ENCODE measurements at regions not wholly inside any gene's neighbourhood (a gene's known extent, or its start where the extent isn't known, plus 50 kb on each side); places are given as distances from the start of the nearest gene placed in this dataset.
A peak's percentile ranks its signal among the peaks of the same experiment; 100 is the strongest.

- Histone ChIP-seq H3K4me1 (peaks cover 7% of the 10 kb centered on the region; the same call in 1 of the 2 replicates), H3K4me3 (ENCODE audit: low read depth, low read length) (no peak overlapping the region), H3K27me3 (replicated peaks; ENCODE audit: control insufficient read depth, insufficient read depth, low read length) (no peaks in the 10 kb centered on the region), H3K9me3 (no peaks in the 10 kb centered on the region), H3K36me3 (ENCODE audit: control insufficient read depth, insufficient read depth, low read length) (no peaks in the 10 kb centered on the region)
- Mint-ChIP-seq H3K4me3 (ENCODE audit: unreplicated experiment) (no peak overlapping the region), H3K36me3 (ENCODE audit: insufficient read depth, unreplicated experiment) (no peaks in the 10 kb centered on the region), H3K27me3 (ENCODE audit: insufficient read depth, unreplicated experiment) (no peaks in the 10 kb centered on the region), H3K9me3 (ENCODE audit: unreplicated experiment) (peaks cover 13% of the 10 kb centered on the region), H3K4me1 (ENCODE audit: low read depth, unreplicated experiment) (peaks cover 20% of the 10 kb centered on the region), H3K27ac (ENCODE audit: unreplicated experiment) (no peak overlapping the region)
- TF ChIP-seq CTCF (IDR thresholded peaks at IDR 0.05; ENCODE audit: insufficient read depth in 1 of 2, low read depth in 1 of 2, low read length in 1 of 2, severe bottlenecking in 1 of 2, unreplicated experiment in 1 of 2) = no peak
- POLR2A ChIA-PET = no interaction called here
- intact Hi-C loops (cut with micrococcal nuclease; ENCODE audit: unreplicated experiment) = no loop called here
- BruUV-seq (replicated peaks) = no TSS peak
- no peak for DNase-seq
- CTCF ChIA-PET = no interaction called here
Measured at GRCh38 chr2:21194147-21194546, 70.4 kb downstream of the TDRD15 start.

GRCh38 chr2:21194858-21195271 lies 71.1 kb downstream of the TDRD15 start:
- TF ChIP-seq CTCF (IDR thresholded peaks at IDR 0.05; ENCODE audit: insufficient read depth in 1 of 2, low read depth in 1 of 2, low read length in 1 of 2, severe bottlenecking in 1 of 2, unreplicated experiment in 1 of 2) = no peak
- H3K36me3 Mint-ChIP-seq (ENCODE audit: insufficient read depth, unreplicated experiment) = no peaks in the 10 kb centered on the region
- no peak overlapping the region for H3K27ac Mint-ChIP-seq (ENCODE audit: unreplicated experiment)
- no peaks in the 10 kb centered on the region for H3K36me3 ChIP-seq (ENCODE audit: control insufficient read depth, insufficient read depth, low read length)
- intact Hi-C loops (cut with micrococcal nuclease; ENCODE audit: unreplicated experiment) = no loop called here
- no peaks in the 10 kb centered on the region for H3K9me3 ChIP-seq
- POLR2A ChIA-PET = interaction anchor here (0.5 kb wide), 1 partner anchor 748 kb away, joined by 4 read pairs; the partner anchor contains the start of gene RHOB
- no peak overlapping the region for H3K4me3 ChIP-seq (ENCODE audit: low read depth, low read length)
- no peaks in the 10 kb centered on the region for H3K27me3 ChIP-seq (replicated peaks; ENCODE audit: control insufficient read depth, insufficient read depth, low read length)
- peaks cover 20% of the 10 kb centered on the region for H3K4me1 Mint-ChIP-seq (ENCODE audit: low read depth, unreplicated experiment)
- peak in 1 of 2 experiments; percentile 11 for DNase-seq
- CTCF ChIA-PET = no interaction called here
- H3K9me3 Mint-ChIP-seq (ENCODE audit: unreplicated experiment) = peaks cover 13% of the 10 kb centered on the region
- H3K4me3 Mint-ChIP-seq (ENCODE audit: unreplicated experiment) = no peak overlapping the region
- no peaks in the 10 kb centered on the region for H3K27me3 Mint-ChIP-seq (ENCODE audit: insufficient read depth, unreplicated experiment)
- peaks cover 7% of the 10 kb centered on the region; the same call in 1 of the 2 replicates for H3K4me1 ChIP-seq
- BruUV-seq (replicated peaks) = no TSS peak

- Histone ChIP-seq H3K36me3 (ENCODE audit: control insufficient read depth, insufficient read depth, low read length) (no peaks in the 10 kb centered on the region), H3K4me3 (ENCODE audit: low read depth, low read length) (no peak overlapping the region), H3K27me3 (replicated peaks; ENCODE audit: control insufficient read depth, insufficient read depth, low read length) (no peaks in the 10 kb centered on the region), H3K4me1 (peaks cover 7% of the 10 kb centered on the region; the same call in 1 of the 2 replicates), H3K9me3 (no peaks in the 10 kb centered on the region)
- Mint-ChIP-seq H3K4me1 (ENCODE audit: low read depth, unreplicated experiment) (peaks cover 20% of the 10 kb centered on the region), H3K27me3 (ENCODE audit: insufficient read depth, unreplicated experiment) (no peaks in the 10 kb centered on the region), H3K36me3 (ENCODE audit: insufficient read depth, unreplicated experiment) (no peaks in the 10 kb centered on the region), H3K4me3 (ENCODE audit: unreplicated experiment) (no peak overlapping the region), H3K27ac (ENCODE audit: unreplicated experiment) (no peak overlapping the region), H3K9me3 (ENCODE audit: unreplicated experiment) (peaks cover 13% of the 10 kb centered on the region)
- ChIA-PET CTCF (no interaction called here), POLR2A (no interaction called here)
- no TSS peak for BruUV-seq (replicated peaks)
- TF ChIP-seq CTCF (IDR thresholded peaks at IDR 0.05; ENCODE audit: insufficient read depth in 1 of 2, low read depth in 1 of 2, low read length in 1 of 2, severe bottlenecking in 1 of 2, unreplicated experiment in 1 of 2) = no peak
- intact Hi-C loops (cut with micrococcal nuclease; ENCODE audit: unreplicated experiment) = no loop called here
- DNase-seq = no peak
Measured at GRCh38 chr2:21195326-21195725, 71.6 kb downstream of the TDRD15 start.

All from Caco-2 (cell line).